Activated B cell treated with CpG ODN at 0.5 μM for 24 hours (primary cell): ENCODE measurements at regions not wholly inside any gene's neighbourhood (a gene's known extent, or its start where the extent isn't known, plus 50 kb on each side); places are given as distances from the start of the nearest gene placed in this dataset.

ENCODE experiments used
- ATAC-seq: fragments of 200-7000 bp; cut with Tn5 transposase; one replicate; pipeline ENCODE4 v1.10.0; 2021; ENCODE audit warnings: low read depth, mild to moderate bottlenecking, moderate library complexity
- CTCF ChIA-PET: fragments of 350-600 bp; sonication (Branson Sonifier 250); formaldehyde crosslinking; loops from one replicate; lab custom pipeline; 2021; ENCODE audit warnings: antibody characterized with exemption; lab: Charles Lee
- POLR2A ChIA-PET: fragments of 350-600 bp; sonication (Branson Sonifier 250); formaldehyde crosslinking; loops from one replicate; lab custom pipeline; 2021; ENCODE audit warnings: antibody characterized with exemption; lab: Charles Lee
- DNase-seq: peaks from one replicate; pipeline ENCODE4 v3.0.0; 2022
- H3K27ac Mint-ChIP-seq: one replicate; pipeline ENCODE4 v1.8.0; 2020; ENCODE audit warnings: mixed read lengths
- H3K27me3 Mint-ChIP-seq: one replicate; pipeline ENCODE4 v1.8.0; 2021; ENCODE audit warnings: mixed read lengths
- H3K36me3 Mint-ChIP-seq: one replicate; pipeline ENCODE4 v1.8.0; 2021; ENCODE audit warnings: low read depth, mixed read lengths
- H3K4me1 Mint-ChIP-seq: one replicate; pipeline ENCODE4 v1.8.0; 2021; ENCODE audit warnings: mixed read lengths
- H3K4me3 Mint-ChIP-seq: one replicate; pipeline ENCODE4 v1.8.0; 2020; ENCODE audit warnings: mild to moderate bottlenecking, mixed read lengths
- H3K9me3 Mint-ChIP-seq: one replicate; pipeline ENCODE4 v1.8.0; 2020; ENCODE audit warnings: mixed read lengths
- CTCF ChIP-seq: fragments of 200-600 bp; IDR thresholded peaks from one replicate; pipeline ENCODE4 v1.8.0; 2022; ENCODE audit warnings: antibody characterized with exemption, mild to moderate bottlenecking
- intact Hi-C: fragments of 100-400 bp; cut with micrococcal nuclease; formaldehyde crosslinking; loops from one replicate; pipeline ENCODE4 v1.15.1; 2024

- TF ChIP-seq CTCF: no peak
- DNase-seq (no peak), ATAC-seq (no peak)
- peaks cover 4% of the 10 kb centered on the region for H3K27me3 Mint-ChIP-seq
- H3K27ac Mint-ChIP-seq: no peak overlapping the region
- ChIA-PET POLR2A (no interaction called here), CTCF (no interaction called here)
- H3K4me1 Mint-ChIP-seq: no peaks in the 10 kb centered on the region
- no peak overlapping the region for H3K4me3 Mint-ChIP-seq
- H3K9me3 Mint-ChIP-seq: no peaks in the 10 kb centered on the region
- H3K36me3 Mint-ChIP-seq: no peaks in the 10 kb centered on the region
- intact Hi-C loops: no loop called here
These were observed 271.2 kb downstream of the TBL1XR1 start for GRCh38 chr3:176926034-176926433.

- no peaks in the 10 kb centered on the region for H3K4me1 Mint-ChIP-seq
- ChIA-PET POLR2A (no interaction called here), CTCF (interaction anchor here (0.8 kb wide), 1 partner anchor 1599 kb away, joined by 3 read pairs; no protein-coding TSS in a partner anchor)
- no peak for DNase-seq
- no peaks in the 10 kb centered on the region for H3K9me3 Mint-ChIP-seq
- ATAC-seq: no peak
- no peaks in the 10 kb centered on the region for H3K36me3 Mint-ChIP-seq
- H3K27me3 Mint-ChIP-seq: peaks cover 7% of the 10 kb centered on the region
- no peak overlapping the region for H3K4me3 Mint-ChIP-seq
- no peak for TF ChIP-seq CTCF
- no peak overlapping the region for H3K27ac Mint-ChIP-seq
- intact Hi-C loops: no loop called here
These were observed 276.5 kb downstream of the TBL1XR1 start for GRCh38 chr3:176920766-176921160.

- CTCF ChIA-PET: interaction anchor here (0.8 kb wide), 1 partner anchor 1599 kb away, joined by 3 read pairs; no protein-coding TSS in a partner anchor
- POLR2A ChIA-PET: no interaction called here
- no peak overlapping the region for H3K27ac Mint-ChIP-seq
- no peak for DNase-seq
- H3K27me3 Mint-ChIP-seq: peaks cover 7% of the 10 kb centered on the region
- H3K4me3 Mint-ChIP-seq: no peak overlapping the region
- intact Hi-C loops: no loop called here
- ATAC-seq: no peak
- no peaks in the 10 kb centered on the region for H3K36me3 Mint-ChIP-seq
- TF ChIP-seq CTCF: no peak
- no peaks in the 10 kb centered on the region for H3K4me1 Mint-ChIP-seq
- H3K9me3 Mint-ChIP-seq: no peaks in the 10 kb centered on the region
These were observed 277.2 kb downstream of the TBL1XR1 start for GRCh38 chr3:176919836-176920765.

- intact Hi-C loops: no loop called here
These were observed 280.5 kb downstream of the TBL1XR1 start for GRCh38 chr3:176916777-176917176.

More at GRCh38 chr3:176916777-176917176, 280.5 kb downstream of the TBL1XR1 start:
- peaks cover 2% of the 10 kb centered on the region for H3K27me3 Mint-ChIP-seq
- POLR2A ChIA-PET: no interaction called here
- no peaks in the 10 kb centered on the region for H3K4me1 Mint-ChIP-seq
- no peak overlapping the region for H3K27ac Mint-ChIP-seq
- DNase-seq (no peak), ATAC-seq (no peak)
- H3K36me3 Mint-ChIP-seq: no peaks in the 10 kb centered on the region
- no peak for TF ChIP-seq CTCF
- CTCF ChIA-PET: no interaction called here
- H3K4me3 Mint-ChIP-seq: no peak overlapping the region
- H3K9me3 Mint-ChIP-seq: no peaks in the 10 kb centered on the region
